Gastrocnemius medialis (tissue), 4 donors: ENCODE measurements at regions not wholly inside any gene's neighbourhood (a gene's known extent, or its start where the extent isn't known, plus 50 kb on each side); places are given as distances from the start of the nearest gene placed in this dataset.

ENCODE experiments used
- CTCF ChIP-seq, 5 experiments: fragments of 450-650 bp in 3 of 5; fragments of 200-600 bp in 2 of 5; sonication (generic) in 2 of 5; IDR thresholded peaks in 4 of 5; conservative IDR thresholded peaks in 1 of 5; 1 replicate in 4 of 5; 2 replicates in 1 of 5; pipeline ENCODE4 v1.5.1; 2016 to 2019; ENCODE audit warnings: antibody characterized with exemption in 5 of 5, mild to moderate bottlenecking in 3 of 5, moderate library complexity in 3 of 5
- POLR2A ChIP-seq, 2 donors: fragments of 450-650 bp; IDR thresholded peaks; one replicate each; pipeline ENCODE4 v1.6.1; 2017; ENCODE audit warnings: antibody characterized with exemption in 2 of 2, mild to moderate bottlenecking in 2 of 2, moderate library complexity in 2 of 2

- no peak for TF ChIP-seq CTCF (IDR thresholded peaks at IDR 0.05 in 4 of 5, conservative IDR thresholded peaks at IDR 0.05 in 1 of 5)
- no peak for TF ChIP-seq POLR2A (IDR thresholded peaks at IDR 0.05)
Measured at GRCh38 chr9:85117831-85118230, 448.3 kb downstream of the NTRK2 start.
